NCI-H2196 (cell line): ENCODE measurements at regions not wholly inside any gene's neighbourhood (a gene's known extent, or its start where the extent isn't known, plus 50 kb on each side); places are given as distances from the start of the nearest gene placed in this dataset.
"Not testable (repeated sequence)": the region's sequence is repeated elsewhere in the genome, so short reads cannot be mapped to it uniquely, and the experiment has no call there.

Experiments
- DNase-seq: peaks from one replicate; lab custom pipeline; 2025; ENCODE audit not compliant: unreplicated experiment; lab: John Stamatoyannopoulos, UW

DNA sequence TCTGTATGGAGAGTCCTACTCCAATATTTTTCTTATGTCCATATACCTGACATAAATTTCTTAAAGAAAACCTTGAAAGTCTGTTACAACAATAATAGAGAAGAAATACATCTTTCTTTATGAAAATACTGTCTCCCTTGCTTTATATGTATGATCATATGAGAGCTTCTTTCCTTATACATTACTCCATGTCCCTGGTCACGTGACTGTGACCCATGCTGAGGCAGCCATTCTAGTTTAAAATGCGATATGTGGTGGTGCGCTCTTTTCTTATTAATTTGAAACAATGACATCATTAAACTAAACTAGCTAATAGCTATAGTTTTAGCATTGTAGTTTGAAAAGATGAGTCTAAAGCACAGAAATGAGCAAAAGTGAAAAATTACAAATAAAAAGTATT lies 1120.3 kb upstream of the PRR20A start:
- no peak for DNase-seq

DNA sequence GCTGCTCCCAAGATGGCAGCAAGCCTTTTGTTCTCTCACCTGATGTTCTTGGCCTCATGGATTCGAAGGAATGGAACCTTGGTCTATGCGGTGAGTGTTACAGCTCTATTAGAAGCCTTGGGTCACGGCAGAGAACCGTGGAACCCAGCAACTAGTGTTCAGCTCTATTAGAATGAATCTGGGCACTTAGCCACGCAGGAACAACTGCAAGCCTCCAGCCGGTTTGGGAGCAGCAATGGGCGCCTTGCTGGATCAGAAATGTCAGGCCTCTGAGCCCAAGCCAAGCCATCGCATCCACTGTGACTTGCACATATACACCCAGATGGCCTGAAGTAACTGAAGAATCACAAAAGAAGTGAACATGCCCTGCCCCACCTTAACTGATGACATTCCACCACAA lies 1100.7 kb upstream of the PRR20A start:
- no peak for DNase-seq

DNA sequence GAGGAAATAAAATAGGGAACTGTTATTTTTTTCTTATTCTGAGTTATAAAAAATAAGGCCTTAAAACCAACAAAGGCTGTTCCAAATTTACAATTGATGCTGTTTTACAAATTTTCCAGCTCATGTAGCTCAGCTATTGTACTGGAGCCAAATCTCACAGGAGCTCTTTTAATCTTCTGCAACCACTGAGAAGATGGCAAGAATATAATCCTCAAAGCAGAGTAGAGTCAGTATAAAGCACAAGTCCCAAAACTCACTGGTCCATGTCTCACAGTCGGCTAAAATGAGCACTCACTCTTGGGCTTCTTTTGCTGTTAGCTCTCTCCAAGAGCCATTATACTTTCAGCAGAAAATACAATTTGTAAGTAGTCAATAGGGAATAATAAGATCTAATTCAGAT lies 1074.4 kb upstream of the PRR20A start:
- DNase-seq, result no peak

- no peak for DNase-seq
These were observed 1038.1 kb upstream of the PRR20A start for GRCh38 chr13:56102641-56103040.

DNA sequence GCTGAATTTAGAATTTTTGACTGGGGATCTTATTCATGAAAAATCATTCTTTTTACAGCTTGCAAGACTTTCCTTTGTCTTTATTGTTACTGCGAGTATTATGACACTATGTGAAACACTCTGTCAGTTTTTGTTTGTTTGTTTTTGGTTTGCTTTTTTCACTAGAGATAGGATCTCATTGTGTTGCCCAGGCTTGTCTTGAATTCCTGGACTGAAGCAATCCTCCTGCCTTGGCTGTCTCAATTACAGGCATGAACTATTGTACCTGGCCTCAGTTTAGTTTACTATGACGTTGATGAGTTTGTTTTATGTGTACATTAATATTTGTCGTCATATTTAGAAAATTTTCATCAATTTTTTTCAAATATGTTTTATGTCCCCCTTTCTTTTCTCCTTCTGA lies 1030.0 kb upstream of the PRR20A start:
- DNase-seq, result no peak

GRCh38 chr13:56134524-56134923 lies 1006.2 kb upstream of the PRR20A start:
- no peak for DNase-seq

GRCh38 chr13:56166864-56167263 lies 973.9 kb upstream of the PRR20A start:
- no peak for DNase-seq

DNA sequence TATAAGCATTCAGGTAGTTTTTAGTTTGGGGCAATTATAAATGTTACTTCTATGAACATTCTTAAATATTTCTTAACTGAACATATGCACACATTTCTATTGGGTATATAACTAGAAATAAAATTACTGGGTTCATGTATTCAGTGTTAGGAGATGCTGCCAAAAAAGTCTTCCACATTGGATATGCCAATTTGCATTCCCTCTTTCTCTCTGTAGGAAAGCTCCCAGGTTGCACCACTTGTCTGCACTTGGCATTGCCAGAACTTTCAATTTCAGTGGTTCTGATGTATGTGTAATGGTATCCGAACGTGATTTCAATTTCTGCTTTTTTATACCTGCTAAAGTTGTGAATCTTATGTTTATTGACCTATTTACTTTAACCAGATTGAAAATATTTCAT lies 972.1 kb upstream of the PRR20A start:
- DNase-seq, result no peak

GRCh38 chr13:56173346-56173745 lies 967.4 kb upstream of the PRR20A start:
- no peak for DNase-seq

GRCh38 chr13:56182598-56182997 lies 958.1 kb upstream of the PRR20A start:
- DNase-seq, result no peak

DNA sequence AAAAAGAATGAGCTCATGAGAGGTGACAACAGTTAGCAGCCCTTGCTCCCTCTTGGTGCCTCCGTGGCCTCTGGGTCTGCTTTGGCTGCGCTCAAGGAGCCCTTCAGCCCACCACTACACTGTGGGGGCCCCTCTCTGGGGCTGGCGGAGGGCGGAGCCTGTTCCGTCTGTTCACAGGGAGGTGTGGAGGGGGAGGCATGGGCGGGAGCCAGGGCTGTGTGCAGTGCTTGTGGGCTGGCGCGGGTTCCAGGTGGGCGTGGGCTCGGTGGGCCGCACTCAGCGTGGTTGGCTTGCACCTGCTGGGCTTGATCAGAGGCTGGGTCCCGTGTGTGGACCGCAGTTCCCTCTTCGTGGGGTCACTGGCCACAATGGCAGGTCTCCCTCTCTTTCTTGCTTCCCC lies 953.4 kb upstream of the PRR20A start:
- DNase-seq, result no peak

- not testable (repeated sequence) for DNase-seq
These were observed 952.1 kb upstream of the PRR20A start for GRCh38 chr13:56188582-56188981.

DNA sequence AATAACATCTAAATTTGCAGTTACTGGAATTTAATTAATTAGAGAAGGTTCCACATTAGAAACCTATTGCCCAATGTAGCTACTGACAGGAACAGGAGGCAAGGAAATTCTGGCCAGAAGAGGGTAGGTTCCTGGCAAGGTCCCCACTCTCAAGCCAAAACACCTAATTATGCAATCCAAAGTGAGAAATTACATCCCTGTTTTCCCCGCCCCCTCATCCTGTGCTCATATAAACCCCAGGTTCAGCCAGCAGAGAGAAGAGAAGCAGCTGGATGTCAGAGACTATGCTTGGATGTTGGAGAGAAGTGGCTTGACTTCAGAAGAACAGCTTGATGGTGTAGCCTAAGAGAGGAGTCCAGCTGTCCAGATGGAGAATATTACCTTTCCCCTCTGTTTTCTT lies 951.3 kb upstream of the PRR20A start:
- DNase-seq, result no peak

- no peak for DNase-seq
These were observed 950.7 kb upstream of the PRR20A start for GRCh38 chr13:56189978-56190377.

- DNase-seq, result no peak
These were observed 942.4 kb upstream of the PRR20A start for GRCh38 chr13:56198350-56198749.

- DNase-seq, result no peak
These were observed 938.9 kb upstream of the PRR20A start for GRCh38 chr13:56201834-56202233.

GRCh38 chr13:56216221-56216620 lies 924.5 kb upstream of the PRR20A start:
- DNase-seq, result no peak

DNA sequence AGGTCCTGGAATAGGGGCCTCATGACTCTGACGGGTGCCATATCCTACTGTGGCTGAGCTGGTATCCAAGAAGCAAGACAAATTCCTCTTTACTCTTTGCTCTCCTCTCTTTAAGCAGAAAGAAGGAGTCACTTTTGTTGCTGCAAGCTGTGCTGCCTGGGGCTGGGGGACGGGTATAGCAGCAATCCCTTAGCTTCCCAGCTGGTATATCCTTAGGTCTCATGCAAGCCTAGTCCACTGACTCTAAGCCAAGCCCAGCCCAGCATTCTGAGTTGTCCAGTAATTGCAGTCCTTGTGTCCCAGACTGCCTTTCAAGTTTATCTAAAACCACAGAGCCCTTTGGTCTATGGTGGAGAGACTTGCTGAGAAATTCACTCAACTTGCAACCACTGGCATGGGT lies 893.0 kb upstream of the PRR20A start:
- no peak for DNase-seq

- DNase-seq, result no peak
These were observed 869.0 kb upstream of the PRR20A start for GRCh38 chr13:56271686-56272085.

GRCh38 chr13:56283262-56283828 lies 857.4 kb upstream of the PRR20A start:
- no peak for DNase-seq

- no peak for DNase-seq
These were observed 841.1 kb upstream of the PRR20A start for GRCh38 chr13:56299650-56300049.

GRCh38 chr13:56314765-56315164 lies 826.0 kb upstream of the PRR20A start:
- no peak for DNase-seq

- DNase-seq, result no peak
These were observed 822.9 kb upstream of the PRR20A start for GRCh38 chr13:56317841-56318240.

DNA sequence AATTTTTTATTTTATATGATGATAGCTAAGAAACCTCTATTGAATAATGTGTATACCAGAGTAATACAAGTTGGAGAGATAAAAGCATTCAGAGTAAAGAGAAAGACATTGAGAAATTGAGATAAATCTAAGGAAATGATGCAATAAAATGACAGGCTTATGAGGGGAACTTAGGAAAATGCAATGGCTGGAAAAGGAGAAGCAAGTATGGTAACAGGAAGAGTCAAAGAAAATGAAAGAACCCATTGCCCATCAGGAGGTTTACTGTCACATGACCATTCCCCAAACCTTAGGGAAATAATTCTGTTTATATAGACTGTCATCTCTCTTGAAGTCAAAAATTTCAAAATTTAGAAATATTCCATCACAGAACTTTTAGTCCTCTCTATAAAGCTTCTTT lies 808.0 kb upstream of the PRR20A start:
- no peak for DNase-seq
